Epithelial cell of esophagus (primary cell): ENCODE measurements at regions not wholly inside any gene's neighbourhood (a gene's known extent, or its start where the extent isn't known, plus 50 kb on each side); places are given as distances from the start of the nearest gene placed in this dataset.

Experiments
- DNase-seq: peaks from one replicate; pipeline ENCODE4 v3.0.0; 2010; ENCODE audit warnings: low read depth
- H3K4me3 ChIP-seq: 2 replicates; pipeline ENCODE4 v1.5.1; 2011; ENCODE audit warnings: mild to moderate bottlenecking, low read length, control low read depth
- TF ChIP-seq, protein P1 (sequence below): IDR thresholded peaks from 2 replicates; pipeline ENCODE4 v1.5.1; 2011; ENCODE audit warnings: low read depth, mild to moderate bottlenecking, low read length, control low read depth, inconsistent platforms; ENCODE audit not compliant: insufficient read depth; ENCODE audit errors: missing control alignments

DNA sequence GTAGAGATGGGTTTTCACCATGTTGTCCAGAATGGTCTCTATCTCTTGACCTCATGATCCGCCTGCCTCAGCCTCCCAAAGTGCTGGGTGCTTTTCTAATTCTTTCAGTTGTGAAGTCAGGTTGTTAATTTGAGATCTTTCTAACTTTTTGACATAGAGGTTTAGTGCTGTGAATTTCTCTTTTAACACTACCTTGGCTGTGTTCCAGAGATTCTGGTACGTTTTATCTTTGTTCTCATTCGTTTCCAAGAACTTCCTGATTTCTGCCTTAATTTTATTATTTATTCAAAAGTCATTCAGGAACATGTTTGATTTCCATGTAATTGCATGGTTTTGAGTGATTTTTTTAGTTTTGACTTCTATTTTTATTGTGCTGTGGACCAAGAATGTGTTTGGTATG is 63.5 kb upstream of the CCDC54 start:
- TF ChIP-seq, protein P1, sequence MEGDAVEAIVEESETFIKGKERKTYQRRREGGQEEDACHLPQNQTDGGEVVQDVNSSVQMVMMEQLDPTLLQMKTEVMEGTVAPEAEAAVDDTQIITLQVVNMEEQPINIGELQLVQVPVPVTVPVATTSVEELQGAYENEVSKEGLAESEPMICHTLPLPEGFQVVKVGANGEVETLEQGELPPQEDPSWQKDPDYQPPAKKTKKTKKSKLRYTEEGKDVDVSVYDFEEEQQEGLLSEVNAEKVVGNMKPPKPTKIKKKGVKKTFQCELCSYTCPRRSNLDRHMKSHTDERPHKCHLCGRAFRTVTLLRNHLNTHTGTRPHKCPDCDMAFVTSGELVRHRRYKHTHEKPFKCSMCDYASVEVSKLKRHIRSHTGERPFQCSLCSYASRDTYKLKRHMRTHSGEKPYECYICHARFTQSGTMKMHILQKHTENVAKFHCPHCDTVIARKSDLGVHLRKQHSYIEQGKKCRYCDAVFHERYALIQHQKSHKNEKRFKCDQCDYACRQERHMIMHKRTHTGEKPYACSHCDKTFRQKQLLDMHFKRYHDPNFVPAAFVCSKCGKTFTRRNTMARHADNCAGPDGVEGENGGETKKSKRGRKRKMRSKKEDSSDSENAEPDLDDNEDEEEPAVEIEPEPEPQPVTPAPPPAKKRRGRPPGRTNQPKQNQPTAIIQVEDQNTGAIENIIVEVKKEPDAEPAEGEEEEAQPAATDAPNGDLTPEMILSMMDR = no peak

DNA sequence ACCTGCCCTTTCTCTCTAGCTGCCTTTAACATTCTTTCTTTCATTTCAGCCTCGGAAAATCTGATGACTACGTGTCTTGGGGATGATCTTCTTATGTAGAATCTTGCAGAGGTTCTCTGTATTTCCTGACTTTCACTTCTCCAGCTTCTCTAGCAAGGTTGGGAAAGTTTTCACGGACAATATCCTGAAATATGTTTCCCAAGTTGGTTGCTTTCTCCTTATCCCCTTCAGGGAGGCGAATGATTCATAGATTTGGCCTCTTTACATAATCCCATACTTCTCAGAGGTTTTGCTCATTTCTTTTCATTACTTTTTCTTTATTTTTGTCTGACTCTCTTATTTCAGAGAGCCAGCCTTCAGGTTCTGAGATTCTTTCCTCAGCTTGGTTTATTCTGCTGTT is 62.1 kb upstream of the CCDC54 start:
- DNase-seq = peak; percentile 8
- H3K4me3 ChIP-seq = no peak overlapping the region
- TF ChIP-seq, protein P1 = no peak

More for the DNA sequence above, 63.5 kb upstream of the CCDC54 start:
- no peak for DNase-seq
- H3K4me3 ChIP-seq = no peak overlapping the region

DNA sequence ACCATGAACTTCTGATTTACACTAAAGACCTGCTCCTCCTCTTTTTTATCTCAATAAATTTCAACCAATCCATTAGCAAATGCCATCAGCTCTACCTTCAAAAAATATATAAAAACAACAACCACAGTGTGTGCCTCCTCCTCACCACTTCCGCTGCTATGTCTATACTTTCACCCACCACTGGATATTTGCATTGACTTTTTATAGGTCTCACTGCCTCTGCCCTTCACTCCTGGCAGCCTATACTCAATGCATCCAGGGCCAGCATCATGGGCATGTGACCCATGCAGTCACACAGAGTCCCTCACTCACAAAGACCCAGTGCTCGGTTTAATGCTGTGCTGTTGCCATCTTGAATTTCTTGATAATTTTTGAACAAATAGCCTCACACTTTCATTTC is 53.5 kb upstream of the CCDC54 start:
- H3K4me3 ChIP-seq = no peak overlapping the region
- DNase-seq = no peak
- TF ChIP-seq, protein P1 = no peak

DNA sequence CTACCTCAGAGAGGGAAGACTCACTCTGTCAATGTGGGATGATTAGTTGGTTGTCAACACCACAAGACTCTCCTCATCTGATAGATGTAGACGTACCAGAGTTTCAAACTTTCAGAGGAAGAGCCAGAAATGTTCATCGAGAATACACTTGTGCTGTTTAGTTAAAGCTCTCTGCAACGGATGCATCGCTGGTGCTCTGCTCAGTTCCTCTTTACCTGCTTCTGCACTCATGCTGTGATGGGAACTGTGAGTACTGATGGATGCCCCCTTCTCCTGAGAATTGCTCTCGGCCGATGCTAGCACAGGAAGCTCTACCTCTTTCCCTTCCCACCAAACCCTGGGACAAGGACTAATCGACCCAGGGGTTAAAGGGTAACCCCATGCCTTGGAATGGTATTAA is 51.8 kb upstream of the CCDC54 start:
- no peak for DNase-seq
- no peak overlapping the region for H3K4me3 ChIP-seq

More for the DNA sequence above, 51.8 kb upstream of the CCDC54 start:
- TF ChIP-seq, protein P1 = no peak
